ENCODE measurements at regions not wholly inside any gene's neighbourhood (a gene's known extent, or its start where the extent isn't known, plus 50 kb on each side); places are given as distances from the start of the nearest gene placed in this dataset.

DNA sequence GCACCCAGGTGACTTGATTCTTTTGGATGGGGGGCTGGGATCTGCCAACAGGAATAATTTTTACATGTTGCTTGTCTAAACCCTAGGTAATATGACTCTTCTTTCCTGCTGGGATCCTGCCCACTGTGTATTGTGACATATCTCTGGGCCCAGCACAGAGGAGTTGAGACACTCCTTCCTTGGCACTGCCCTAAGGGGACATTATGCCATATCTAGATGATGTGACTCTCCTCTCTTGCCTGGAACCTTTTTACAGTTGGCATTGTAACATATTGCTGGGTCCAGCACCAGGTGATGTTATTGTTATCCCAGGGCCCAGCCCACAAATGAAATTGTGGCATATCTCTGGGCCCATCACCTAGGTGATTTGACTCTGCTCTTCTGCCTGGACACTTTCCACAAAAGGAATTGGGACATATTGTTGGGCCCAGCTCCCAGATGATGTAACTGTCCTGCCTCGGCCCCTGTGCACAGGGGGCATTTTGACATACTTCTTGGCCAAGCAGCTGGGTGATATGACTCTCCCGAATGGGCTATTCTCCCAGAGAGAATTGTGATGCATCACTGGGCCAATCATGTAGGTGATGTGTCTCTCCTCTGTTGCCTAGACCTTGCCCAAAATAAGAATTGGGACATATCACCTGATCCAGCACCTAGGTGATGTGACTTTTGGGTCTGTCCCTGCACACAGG lies 1837.7 kb downstream of the TP53TG3F start:
- Histone ChIP-seq H3K27me3 (ENCODE audit: control insufficient read depth, insufficient read depth, low read length) (no peaks in the 10 kb centered on the region), H3K4me3 (ENCODE audit: low read depth, low read length) (no peak overlapping the region), H3K36me3 (ENCODE audit: control insufficient read depth, insufficient read depth, low read length) (no peaks in the 10 kb centered on the region)
- TF ChIP-seq CTCF (IDR thresholded peaks at IDR 0.05; ENCODE audit: insufficient read depth, low read length, severe bottlenecking), result no peak
- DNase-seq (ENCODE audit: low read depth) (peak; percentile 9), FAIRE-seq (no peak)

GRCh38 chr16:35298460-35299243 lies 1839.2 kb downstream of the TP53TG3F start:
- FAIRE-seq, result no peak
- Histone ChIP-seq H3K27me3 (ENCODE audit: control insufficient read depth, insufficient read depth, low read length) (no peaks in the 10 kb centered on the region), H3K4me3 (ENCODE audit: low read depth, low read length) (no peak overlapping the region), H3K36me3 (ENCODE audit: control insufficient read depth, insufficient read depth, low read length) (no peaks in the 10 kb centered on the region)
- peak; percentile 69 for DNase-seq (ENCODE audit: low read depth)
- no peak for TF ChIP-seq CTCF (IDR thresholded peaks at IDR 0.05; ENCODE audit: insufficient read depth, low read length, severe bottlenecking)

DNA sequence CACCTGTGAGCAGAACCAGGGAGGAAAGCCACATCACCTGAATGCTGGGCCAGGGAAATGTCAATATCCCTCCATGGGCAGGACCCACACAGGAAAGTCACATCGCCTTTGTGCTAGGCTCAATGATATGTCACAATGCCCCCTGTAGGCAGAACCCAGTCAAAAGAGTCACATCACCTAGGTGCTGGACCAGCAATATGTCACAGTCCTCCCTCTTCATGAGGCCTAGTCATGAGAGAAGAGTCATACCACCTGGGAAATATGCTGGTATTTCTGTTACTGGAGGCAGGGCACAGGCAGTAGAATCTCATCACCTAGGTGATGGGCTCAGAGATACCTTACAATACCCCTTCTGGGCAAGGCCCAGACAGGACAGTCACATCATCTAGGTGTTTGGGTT lies 1843.4 kb downstream of the TP53TG3F start:
- FAIRE-seq, result no peak
- H3K36me3 ChIP-seq (ENCODE audit: control insufficient read depth, insufficient read depth, low read length), result no peaks in the 10 kb centered on the region
- no peaks in the 10 kb centered on the region for H3K27me3 ChIP-seq (ENCODE audit: control insufficient read depth, insufficient read depth, low read length)
- H3K4me3 ChIP-seq (ENCODE audit: low read depth, low read length), result no peak overlapping the region
- TF ChIP-seq CTCF (IDR thresholded peaks at IDR 0.05; ENCODE audit: insufficient read depth, low read length, severe bottlenecking), result no peak
- DNase-seq (ENCODE audit: low read depth), result no peak

DNA sequence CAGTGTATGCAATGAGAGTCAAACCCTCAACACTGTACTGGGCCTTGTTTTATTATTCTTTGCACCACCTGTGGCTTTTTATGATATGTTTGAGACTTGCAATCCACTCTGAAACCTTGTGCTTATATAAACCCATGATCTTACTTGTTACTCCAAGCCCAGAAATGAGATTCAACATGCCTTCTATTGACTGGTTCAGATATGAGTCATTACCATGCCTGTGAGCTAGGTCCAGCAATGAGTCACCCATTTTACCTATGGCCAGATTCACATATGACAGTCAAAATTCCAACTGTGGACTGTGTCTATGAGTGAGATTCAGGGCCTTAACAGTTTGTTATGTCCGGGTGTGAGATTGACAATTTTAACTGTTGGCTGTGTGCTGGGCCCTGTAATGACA lies 1846.1 kb downstream of the TP53TG3F start:
- TF ChIP-seq CTCF (IDR thresholded peaks at IDR 0.05; ENCODE audit: insufficient read depth, low read length, severe bottlenecking), result no peak
- FAIRE-seq, result no peak
- DNase-seq (ENCODE audit: low read depth), result peak; percentile 95
- no peak overlapping the region for H3K4me3 ChIP-seq (ENCODE audit: low read depth, low read length)
- no peaks in the 10 kb centered on the region for H3K27me3 ChIP-seq (ENCODE audit: control insufficient read depth, insufficient read depth, low read length)
- H3K36me3 ChIP-seq (ENCODE audit: control insufficient read depth, insufficient read depth, low read length), result no peaks in the 10 kb centered on the region

DNA sequence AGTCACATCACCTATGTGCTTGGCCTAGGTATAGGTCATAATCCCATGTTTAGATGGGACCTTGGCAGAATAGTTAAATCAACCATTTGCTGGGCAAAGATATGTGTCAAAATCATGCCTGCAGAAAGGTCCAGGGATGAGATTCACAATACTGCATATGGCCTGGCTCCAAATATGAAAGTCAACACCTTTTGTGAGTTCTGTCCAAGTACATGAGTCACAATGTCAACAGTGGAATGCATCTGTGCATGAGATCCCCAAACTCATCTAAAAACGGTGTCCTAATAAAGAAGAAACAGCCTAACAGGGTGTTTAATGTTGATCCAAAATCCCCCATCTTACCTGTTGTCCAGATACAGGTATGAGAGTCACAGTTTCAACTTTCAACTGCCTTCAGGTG lies 1847.5 kb downstream of the TP53TG3F start:
- Histone ChIP-seq H3K36me3 (ENCODE audit: control insufficient read depth, insufficient read depth, low read length) (no peaks in the 10 kb centered on the region), H3K4me3 (ENCODE audit: low read depth, low read length) (no peak overlapping the region), H3K27me3 (ENCODE audit: control insufficient read depth, insufficient read depth, low read length) (no peaks in the 10 kb centered on the region)
- DNase-seq (ENCODE audit: low read depth) (peak; percentile 70), FAIRE-seq (no peak)
- no peak for TF ChIP-seq CTCF (IDR thresholded peaks at IDR 0.05; ENCODE audit: insufficient read depth, low read length, severe bottlenecking)
